RWPE1 (cell line): ENCODE measurements at regions not wholly inside any gene's neighbourhood (a gene's known extent, or its start where the extent isn't known, plus 50 kb on each side); places are given as distances from the start of the nearest gene placed in this dataset.

Experiments
- CTCF ChIA-PET: fragments of 350-600 bp; sonication (Branson Sonifier 250); formaldehyde crosslinking; extraction: SDS; loops from one replicate; lab custom pipeline; 2021; lab: Yijun Ruan, JAX
- POLR2A ChIA-PET: fragments of 400-600 bp; formaldehyde crosslinking; extraction: SDS; loops from one replicate; lab custom pipeline; 2020; ENCODE audit warnings: antibody characterized with exemption; ENCODE audit not compliant: low non-redundant PET; lab: Yijun Ruan, JAX
- DNase-seq: peaks from one replicate; pipeline ENCODE4 v3.0.0; 2012; ENCODE audit warnings: low spot score
- H3K27ac ChIP-seq: fragments of 450-650 bp; 2 replicates; pipeline ENCODE4 v1.5.1; 2017
- TF ChIP-seq, protein P1 (sequence below): fragments of 450-650 bp; conservative IDR thresholded peaks from 2 replicates; pipeline ENCODE4 v1.5.1; 2017; ENCODE audit warnings: low read depth, mild to moderate bottlenecking

DNA sequence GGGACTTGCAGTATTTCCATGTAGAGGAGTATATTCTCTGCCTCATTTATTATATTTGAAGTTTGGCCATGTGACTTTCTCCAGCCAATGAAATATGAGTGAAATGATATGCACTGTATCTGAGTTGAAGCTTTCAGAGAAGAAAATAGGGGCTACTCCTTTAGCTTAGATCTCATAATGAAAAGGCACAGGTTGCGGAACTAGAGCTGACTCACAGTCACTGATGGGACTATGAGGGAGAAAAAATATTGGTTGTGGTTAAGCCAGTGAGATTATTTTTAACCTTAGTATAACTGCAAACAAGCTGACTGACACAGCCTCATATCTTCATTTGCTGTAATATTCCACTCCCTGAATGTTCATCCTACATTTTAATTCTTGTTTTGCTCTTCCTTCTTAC, 1104.3 kb downstream of the RPA4 start:
- TF ChIP-seq, protein P1, sequence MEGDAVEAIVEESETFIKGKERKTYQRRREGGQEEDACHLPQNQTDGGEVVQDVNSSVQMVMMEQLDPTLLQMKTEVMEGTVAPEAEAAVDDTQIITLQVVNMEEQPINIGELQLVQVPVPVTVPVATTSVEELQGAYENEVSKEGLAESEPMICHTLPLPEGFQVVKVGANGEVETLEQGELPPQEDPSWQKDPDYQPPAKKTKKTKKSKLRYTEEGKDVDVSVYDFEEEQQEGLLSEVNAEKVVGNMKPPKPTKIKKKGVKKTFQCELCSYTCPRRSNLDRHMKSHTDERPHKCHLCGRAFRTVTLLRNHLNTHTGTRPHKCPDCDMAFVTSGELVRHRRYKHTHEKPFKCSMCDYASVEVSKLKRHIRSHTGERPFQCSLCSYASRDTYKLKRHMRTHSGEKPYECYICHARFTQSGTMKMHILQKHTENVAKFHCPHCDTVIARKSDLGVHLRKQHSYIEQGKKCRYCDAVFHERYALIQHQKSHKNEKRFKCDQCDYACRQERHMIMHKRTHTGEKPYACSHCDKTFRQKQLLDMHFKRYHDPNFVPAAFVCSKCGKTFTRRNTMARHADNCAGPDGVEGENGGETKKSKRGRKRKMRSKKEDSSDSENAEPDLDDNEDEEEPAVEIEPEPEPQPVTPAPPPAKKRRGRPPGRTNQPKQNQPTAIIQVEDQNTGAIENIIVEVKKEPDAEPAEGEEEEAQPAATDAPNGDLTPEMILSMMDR: no peak
- POLR2A ChIA-PET: no interaction called here
- DNase-seq: no peak
- CTCF ChIA-PET: interaction anchor here (0.7 kb wide), 1 partner anchor 1719 kb away, joined by 3 read pairs; no protein-coding TSS in a partner anchor
- H3K27ac ChIP-seq: no peak overlapping the region

DNA sequence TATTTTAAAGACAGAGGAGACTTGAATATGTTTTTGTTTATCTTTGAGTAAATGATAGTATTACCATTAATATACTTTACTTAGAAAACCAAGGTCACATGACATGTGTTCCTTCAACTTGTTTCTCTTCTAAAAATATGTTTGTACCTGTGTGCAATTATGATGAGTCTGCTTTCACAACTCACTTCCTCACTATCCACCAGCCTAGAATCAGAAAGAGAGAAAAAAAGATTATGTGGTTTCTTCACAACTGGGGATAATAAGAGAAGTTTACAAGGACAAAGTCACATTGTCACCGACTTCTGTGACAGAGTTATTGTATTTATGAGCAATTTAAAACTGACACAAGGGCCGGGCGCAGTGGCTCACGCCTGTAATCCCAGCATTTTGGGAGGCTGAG, 1112.1 kb downstream of the RPA4 start:
- DNase-seq: no peak
- TF ChIP-seq, protein P1: no peak
- H3K27ac ChIP-seq: no peak overlapping the region
- CTCF ChIA-PET: no interaction called here
- POLR2A ChIA-PET: no interaction called here

DNA sequence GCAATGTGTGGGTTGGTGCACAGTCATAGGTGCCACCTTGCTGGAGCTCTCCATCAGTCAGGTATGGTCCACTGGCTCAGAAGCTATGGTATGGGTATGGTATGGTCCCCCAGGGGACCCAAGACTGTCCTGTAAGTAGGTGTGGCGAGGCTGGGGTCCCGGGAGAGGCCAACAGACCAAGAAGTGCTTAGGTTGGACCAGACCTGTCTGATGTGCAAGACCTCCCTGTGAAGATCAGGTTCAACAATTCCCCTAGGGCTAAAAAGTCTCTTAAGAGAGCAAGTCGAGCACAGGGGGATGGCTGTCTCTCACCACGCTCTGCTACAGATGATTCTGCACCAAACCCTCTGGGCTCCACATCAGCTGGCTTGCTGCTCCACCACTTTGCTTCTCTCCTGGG, 1145.0 kb downstream of the RPA4 start:
- POLR2A ChIA-PET: no interaction called here
- CTCF ChIA-PET: no interaction called here

DNA sequence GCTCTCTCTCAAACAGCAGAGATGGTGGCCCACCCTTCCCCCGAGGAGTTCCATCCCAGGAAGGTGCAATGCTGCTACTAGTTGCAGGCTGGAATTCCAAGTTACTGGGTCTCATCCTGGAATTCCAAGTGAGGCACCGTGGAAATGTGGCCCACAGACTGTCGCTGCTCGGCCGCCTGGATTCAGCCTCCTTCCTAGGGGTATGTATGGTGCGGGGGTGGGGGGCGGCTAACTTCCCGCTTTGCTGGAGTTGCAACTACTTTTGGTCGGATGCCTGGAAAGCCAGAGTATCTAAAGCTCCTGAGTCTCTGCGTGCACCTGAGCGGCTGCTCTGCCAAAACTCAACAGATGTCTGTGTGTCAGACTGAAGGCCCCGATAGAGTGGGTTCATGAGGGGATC, 1146.2 kb downstream of the RPA4 start:
- DNase-seq: no peak
- H3K27ac ChIP-seq: no peak overlapping the region
- POLR2A ChIA-PET: no interaction called here
- CTCF ChIA-PET: no interaction called here
- TF ChIP-seq, protein P1: no peak

More for the DNA sequence above, 1145.0 kb downstream of the RPA4 start:
- no peak overlapping the region for H3K27ac ChIP-seq
- TF ChIP-seq, protein P1: no peak
- no peak for DNase-seq

DNA sequence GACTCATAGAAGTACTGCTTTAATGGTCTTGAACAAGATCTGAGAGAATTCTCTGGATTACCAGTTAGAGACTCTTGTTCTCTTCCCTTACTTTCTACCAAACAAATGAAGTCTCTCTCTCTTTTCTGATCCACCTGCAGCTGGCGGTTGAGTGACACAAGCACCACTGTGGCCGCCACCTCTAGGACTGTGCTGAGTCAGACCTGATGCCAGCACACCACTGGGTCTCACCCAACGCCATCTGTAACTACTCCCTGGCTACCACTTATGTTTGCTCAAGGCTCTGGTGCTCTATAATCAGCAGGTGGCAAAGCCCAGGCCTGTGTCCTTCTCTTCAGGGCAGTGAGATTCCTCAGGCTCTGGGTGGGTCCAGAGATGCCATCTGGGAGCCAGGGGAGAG, 1173.5 kb downstream of the RPA4 start:
- POLR2A ChIA-PET: no interaction called here
- no peak overlapping the region for H3K27ac ChIP-seq
- TF ChIP-seq, protein P1: no peak
- no peak for DNase-seq
- CTCF ChIA-PET: no interaction called here

DNA sequence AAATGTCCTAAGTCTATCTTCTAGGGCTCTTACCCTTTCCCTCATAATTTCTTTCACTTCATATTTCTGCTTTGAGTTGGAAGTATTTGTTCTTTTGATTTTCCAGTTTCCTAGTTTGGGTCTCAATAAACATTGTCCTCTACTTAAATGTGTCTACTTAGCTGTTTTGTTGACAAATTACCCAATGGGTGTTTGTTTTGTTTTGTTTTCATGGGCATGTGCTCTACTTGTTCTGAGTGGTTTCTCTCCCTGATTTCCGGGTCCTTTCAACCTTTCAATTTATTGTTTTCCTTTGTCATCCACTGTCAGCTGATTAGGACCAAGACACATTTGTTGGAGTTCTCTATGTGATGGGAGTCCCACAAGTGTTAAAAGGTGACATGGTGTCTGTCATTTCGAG, 1181.4 kb downstream of the RPA4 start:
- CTCF ChIA-PET: interaction anchor here (0.6 kb wide), 1 partner anchor 568 kb away, joined by 4 read pairs; no protein-coding TSS in a partner anchor
- TF ChIP-seq, protein P1: no peak
- POLR2A ChIA-PET: no interaction called here
- DNase-seq: no peak
- H3K27ac ChIP-seq: no peak overlapping the region
